HG03460 (cell line): ENCODE measurements at regions not wholly inside any gene's neighbourhood (a gene's known extent, or its start where the extent isn't known, plus 50 kb on each side); places are given as distances from the start of the nearest gene placed in this dataset.
"Not testable (repeated sequence)": the region's sequence is repeated elsewhere in the genome, so short reads cannot be mapped to it uniquely, and the experiment has no call there.

ENCODE experiments used
- ATAC-seq: cut with Tn5 transposase; IDR thresholded peaks from one replicate; pipeline ENCODE4 v1.9.1; 2021; ENCODE audit not compliant: unreplicated experiment

- ATAC-seq: no peak
Measured at GRCh38 chr7:153920126-153920525, 132.1 kb upstream of the DPP6 start.

- ATAC-seq: no peak
Measured at GRCh38 chr7:153920897-153921296, 131.3 kb upstream of the DPP6 start.

GRCh38 chr7:153921408-153921807 lies 130.8 kb upstream of the DPP6 start:
- no peak for ATAC-seq

- no peak for ATAC-seq
Measured at GRCh38 chr7:153930696-153931095, 121.5 kb upstream of the DPP6 start.

- ATAC-seq: no peak
Measured at GRCh38 chr7:153934048-153934447, 118.2 kb upstream of the DPP6 start.

GRCh38 chr7:153934629-153935028 lies 117.6 kb upstream of the DPP6 start:
- no peak for ATAC-seq

GRCh38 chr7:153935095-153935494 lies 117.1 kb upstream of the DPP6 start:
- ATAC-seq: no peak

- no peak for ATAC-seq
Measured at GRCh38 chr7:153938451-153938850, 113.7 kb upstream of the DPP6 start.

- no peak for ATAC-seq
Measured at GRCh38 chr7:153939177-153939576, 113.0 kb upstream of the DPP6 start.

GRCh38 chr7:153939654-153940053 lies 112.5 kb upstream of the DPP6 start:
- no peak for ATAC-seq

GRCh38 chr7:153941061-153941460 lies 111.1 kb upstream of the DPP6 start:
- ATAC-seq: no peak

GRCh38 chr7:153942036-153942435 lies 110.2 kb upstream of the DPP6 start:
- ATAC-seq: no peak

- no peak for ATAC-seq
Measured at GRCh38 chr7:153943457-153943856, 108.7 kb upstream of the DPP6 start.

GRCh38 chr7:153943861-153944260 lies 108.3 kb upstream of the DPP6 start:
- no peak for ATAC-seq

GRCh38 chr7:153948060-153948459 lies 104.1 kb upstream of the DPP6 start:
- no peak for ATAC-seq

- ATAC-seq: no peak
Measured at GRCh38 chr7:153951316-153951715, 100.9 kb upstream of the DPP6 start.

GRCh38 chr7:153954477-153954876 lies 97.7 kb upstream of the DPP6 start:
- ATAC-seq: no peak

- not testable (repeated sequence) for ATAC-seq
Measured at GRCh38 chr7:153957677-153958076, 94.5 kb upstream of the DPP6 start.

- ATAC-seq: not testable (repeated sequence)
Measured at GRCh38 chr7:153958381-153958780, 93.8 kb upstream of the DPP6 start.

GRCh38 chr7:153958789-153959188 lies 93.4 kb upstream of the DPP6 start:
- ATAC-seq: not testable (repeated sequence)

GRCh38 chr7:153964481-153965112 lies 87.6 kb upstream of the DPP6 start:
- ATAC-seq: not testable (repeated sequence)

- not testable (repeated sequence) for ATAC-seq
Measured at GRCh38 chr7:153969016-153969415, 83.2 kb upstream of the DPP6 start.

- not testable (repeated sequence) for ATAC-seq
Measured at GRCh38 chr7:153974603-153975002, 77.6 kb upstream of the DPP6 start.
